Osteoblast (primary cell): ENCODE measurements at regions not wholly inside any gene's neighbourhood (a gene's known extent, or its start where the extent isn't known, plus 50 kb on each side); places are given as distances from the start of the nearest gene placed in this dataset.

Source experiments
- DNase-seq: peaks from one replicate; pipeline ENCODE4 v3.0.0; 2011; ENCODE audit warnings: low spot score, mixed read lengths; ENCODE audit not compliant: insufficient read length; ENCODE audit errors: missing footprints
- H2AFZ ChIP-seq: 2 replicates; pipeline ENCODE4 v1.6.0; 2011; ENCODE audit warnings: mild to moderate bottlenecking, low read length
- H3K27ac ChIP-seq: 2 replicates; pipeline ENCODE4 v1.5.1; 2011; ENCODE audit warnings: mild to moderate bottlenecking, low read depth, low read length, moderate library complexity
- H3K27me3 ChIP-seq: 2 replicates; pipeline ENCODE4 v1.6.0; 2012; ENCODE audit warnings: mild to moderate bottlenecking, control low read depth, inconsistent platforms, low read length, moderate library complexity; ENCODE audit not compliant: insufficient read depth
- H3K36me3 ChIP-seq: 2 replicates; pipeline ENCODE4 v1.5.1; 2011; ENCODE audit warnings: mild to moderate bottlenecking, low read length, control low read depth, moderate library complexity; ENCODE audit not compliant: insufficient read depth
- H3K4me1 ChIP-seq: 2 replicates; pipeline ENCODE4 v1.5.1; 2011; ENCODE audit warnings: mild to moderate bottlenecking, low read length, control low read depth, moderate library complexity; ENCODE audit not compliant: insufficient read depth
- H3K4me2 ChIP-seq: 2 replicates; pipeline ENCODE4 v1.6.0; 2011; ENCODE audit warnings: mild to moderate bottlenecking, low read length; ENCODE audit not compliant: insufficient read depth
- H3K4me3 ChIP-seq: fragments of 200-600 bp; sonication (generic); 3 replicates; pipeline ENCODE4 v1.5.1; 2012; ENCODE audit warnings: mild to moderate bottlenecking, low read length, inconsistent platforms; ENCODE audit not compliant: insufficient read depth
- H3K79me2 ChIP-seq: 2 replicates; pipeline ENCODE4 v1.6.0; 2012; ENCODE audit warnings: mild to moderate bottlenecking, low read length, control low read depth, inconsistent platforms; ENCODE audit not compliant: insufficient read depth
- H3K9me3 ChIP-seq: 2 replicates; pipeline ENCODE4 v1.5.1; 2011; ENCODE audit warnings: low read depth, low read length, control low read depth
- H4K20me1 ChIP-seq: 2 replicates; pipeline ENCODE4 v1.6.0; 2012; ENCODE audit warnings: mild to moderate bottlenecking, low read length, control low read depth; ENCODE audit not compliant: insufficient read depth
- CTCF ChIP-seq: IDR thresholded peaks from 2 replicates; pipeline ENCODE4 v1.5.1; 2011; ENCODE audit warnings: mild to moderate bottlenecking, low read depth, low read length, moderate library complexity; ENCODE audit errors: extremely low read depth

DNA sequence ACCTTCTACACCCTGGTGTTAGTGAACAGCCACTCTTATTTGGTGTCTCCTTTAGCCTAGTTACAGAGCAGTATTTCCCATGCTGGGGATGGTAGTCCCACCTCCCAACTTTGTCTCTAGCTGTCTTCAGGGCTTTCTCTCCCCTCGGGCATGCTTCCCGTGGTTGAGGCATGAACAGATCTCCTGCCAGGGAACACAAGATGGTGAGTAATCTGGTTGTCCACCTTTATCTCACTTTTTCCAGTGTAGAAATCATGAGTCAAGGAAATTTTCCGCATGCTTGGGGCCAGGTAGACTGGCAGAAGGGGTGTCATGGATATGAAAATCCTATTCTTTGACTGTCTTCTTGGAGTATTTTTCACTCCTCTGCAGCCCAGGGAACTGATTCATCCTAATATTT lies 532.9 kb downstream of the ANXA1 start:
- Histone ChIP-seq H3K4me3 (no peak overlapping the region), H4K20me1 (no peaks in the 10 kb centered on the region), H3K27ac (no peak overlapping the region), H3K79me2 (no peaks in the 10 kb centered on the region), H3K27me3 (no peaks in the 10 kb centered on the region), H2AFZ (peak overlapping the region; percentile 70), H3K4me1 (peaks cover 6% of the 10 kb centered on the region), H3K4me2 (no peak overlapping the region), H3K9me3 (no peaks in the 10 kb centered on the region), H3K36me3 (no peaks in the 10 kb centered on the region)
- TF ChIP-seq CTCF, result no peak
- no peak for DNase-seq

- no peak for TF ChIP-seq CTCF
- Histone ChIP-seq H4K20me1 (no peaks in the 10 kb centered on the region), H2AFZ (no peak overlapping the region), H3K4me2 (no peak overlapping the region), H3K4me3 (no peak overlapping the region), H3K27me3 (no peaks in the 10 kb centered on the region), H3K36me3 (no peaks in the 10 kb centered on the region), H3K27ac (no peak overlapping the region), H3K4me1 (peaks cover 6% of the 10 kb centered on the region), H3K9me3 (no peaks in the 10 kb centered on the region), H3K79me2 (no peaks in the 10 kb centered on the region)
- DNase-seq, result no peak
Observed at GRCh38 chr9:73685786-73686185, 534.1 kb downstream of the ANXA1 start.

GRCh38 chr9:73689051-73689870 lies 537.6 kb downstream of the ANXA1 start:
- no peak overlapping the region for H3K4me2 ChIP-seq
- no peak overlapping the region for H2AFZ ChIP-seq
- no peak for TF ChIP-seq CTCF
- H3K36me3 ChIP-seq, result no peaks in the 10 kb centered on the region
- peaks cover 3% of the 10 kb centered on the region for H3K4me1 ChIP-seq
- DNase-seq, result no peak
- H4K20me1 ChIP-seq, result no peaks in the 10 kb centered on the region
- no peaks in the 10 kb centered on the region for H3K79me2 ChIP-seq
- no peak overlapping the region for H3K27ac ChIP-seq
- H3K9me3 ChIP-seq, result no peaks in the 10 kb centered on the region
- H3K4me3 ChIP-seq, result no peak overlapping the region
- H3K27me3 ChIP-seq, result no peaks in the 10 kb centered on the region

DNA sequence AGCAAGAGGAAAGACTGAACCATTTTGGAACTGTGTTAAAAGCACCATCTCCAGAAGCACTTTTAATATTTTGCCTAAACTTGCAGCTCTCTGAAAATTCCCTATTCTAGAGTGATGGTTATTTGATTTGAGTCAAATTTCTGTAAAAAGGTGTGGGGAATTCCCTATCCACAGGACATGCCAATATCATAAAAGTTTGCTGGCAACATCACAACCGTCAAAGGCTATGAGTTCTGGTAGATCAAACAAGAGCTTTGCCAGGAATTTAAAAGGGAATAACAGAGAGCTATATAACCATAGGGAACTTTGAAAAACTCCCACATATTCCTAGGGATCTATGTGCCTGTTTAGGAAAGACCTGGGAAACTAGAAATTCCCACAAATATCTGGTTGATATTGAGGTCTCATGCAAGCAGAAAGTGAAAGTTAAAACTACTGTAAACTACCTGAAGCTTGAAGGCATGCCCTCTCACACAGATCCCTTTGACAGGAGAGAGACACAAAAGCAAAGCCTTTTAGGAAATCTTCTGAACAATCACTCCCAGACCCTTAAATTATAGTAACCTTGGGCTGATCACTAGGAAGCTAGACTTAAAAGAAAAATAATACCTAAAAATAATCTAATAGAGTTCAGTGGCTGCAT lies 549.9 kb downstream of the ANXA1 start:
- no peak overlapping the region for H3K27ac ChIP-seq
- H3K4me1 ChIP-seq, result no peaks in the 10 kb centered on the region
- no peak for TF ChIP-seq CTCF
- H3K27me3 ChIP-seq, result no peaks in the 10 kb centered on the region
- H3K4me2 ChIP-seq, result no peak overlapping the region
- H3K9me3 ChIP-seq, result no peaks in the 10 kb centered on the region
- H3K36me3 ChIP-seq, result no peaks in the 10 kb centered on the region
- DNase-seq, result no peak
- H2AFZ ChIP-seq, result no peak overlapping the region
- no peaks in the 10 kb centered on the region for H3K79me2 ChIP-seq
- no peaks in the 10 kb centered on the region for H4K20me1 ChIP-seq
- no peak overlapping the region for H3K4me3 ChIP-seq
